GM18951 (cell line): ENCODE measurements at regions not wholly inside any gene's neighbourhood (a gene's known extent, or its start where the extent isn't known, plus 50 kb on each side); places are given as distances from the start of the nearest gene placed in this dataset.
"Not testable (repeated sequence)": the region's sequence is repeated elsewhere in the genome, so short reads cannot be mapped to it uniquely, and the experiment has no call there.

Source experiments
- POLR2A ChIP-seq: IDR thresholded peaks from 4 replicates; pipeline ENCODE4 v1.6.1; 2011; ENCODE audit warnings: mild to moderate bottlenecking; ENCODE audit not compliant: insufficient read length, insufficient read depth; ENCODE audit errors: extremely low read depth
- in situ Hi-C: fragments of 300-500 bp; cut with MboI; formaldehyde crosslinking; loops from one replicate; pipeline ENCODE4 v1.12.0; 2022; ENCODE audit warnings: low sequenced_read_pairs, mixed read lengths, inconsistent platforms; ENCODE audit not compliant: unreplicated experiment

DNA sequence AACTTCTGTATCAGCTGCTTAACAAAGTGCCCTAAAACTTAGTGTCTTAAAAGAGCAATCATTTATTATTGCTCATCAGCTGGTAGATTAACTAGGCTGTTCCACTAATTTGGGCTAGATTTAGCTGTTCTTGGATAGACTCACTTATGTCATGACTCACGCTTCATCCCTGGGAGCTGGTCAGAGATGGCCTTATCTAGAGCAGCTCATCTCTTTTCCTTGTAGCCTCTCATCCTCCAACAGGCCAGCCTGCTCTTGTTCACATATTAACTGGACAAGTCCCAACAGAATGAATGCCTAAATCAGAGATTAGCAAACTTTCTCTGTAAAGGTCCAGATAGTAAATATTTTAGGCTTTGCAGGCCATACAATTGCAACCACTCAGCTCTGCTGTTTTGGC is 66.9 kb upstream of the PLAAT1 start:
- in situ Hi-C loops: no loop called here

DNA sequence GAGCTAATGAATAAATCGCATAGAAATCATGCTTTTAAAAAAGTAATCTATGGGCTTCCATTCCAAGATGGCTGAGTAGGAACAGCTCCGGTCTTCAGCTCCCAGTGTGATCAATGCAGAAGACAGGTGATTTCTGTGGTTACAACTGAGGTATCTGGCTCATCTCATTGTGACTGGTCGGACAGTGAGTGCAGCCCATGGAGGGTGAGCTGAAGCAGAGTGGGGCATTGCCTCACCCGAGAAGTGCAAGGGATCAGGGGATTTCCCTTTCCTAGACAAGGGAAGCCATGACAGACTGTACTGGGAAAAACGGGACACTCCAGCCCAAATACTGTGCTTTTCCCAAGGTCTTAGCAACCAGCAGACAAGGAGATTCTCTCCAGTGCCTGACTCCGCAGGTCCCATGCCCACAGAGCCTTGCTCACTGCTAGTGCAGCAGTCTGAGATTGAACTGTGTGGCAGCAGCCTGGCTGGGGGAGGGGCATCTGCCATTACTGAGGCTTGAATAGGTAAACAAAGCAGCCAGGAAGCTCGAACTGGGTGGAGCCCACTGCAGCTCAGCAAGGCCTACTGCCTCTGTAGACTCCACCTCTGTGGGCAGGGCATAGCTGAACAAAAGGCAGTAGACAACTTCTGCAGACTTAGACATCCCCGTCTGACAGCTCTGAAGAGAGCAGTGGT is 61.5 kb upstream of the PLAAT1 start:
- in situ Hi-C loops: not testable (repeated sequence)

More for the DNA sequence above, 66.9 kb upstream of the PLAAT1 start:
- no peak for TF ChIP-seq POLR2A

DNA sequence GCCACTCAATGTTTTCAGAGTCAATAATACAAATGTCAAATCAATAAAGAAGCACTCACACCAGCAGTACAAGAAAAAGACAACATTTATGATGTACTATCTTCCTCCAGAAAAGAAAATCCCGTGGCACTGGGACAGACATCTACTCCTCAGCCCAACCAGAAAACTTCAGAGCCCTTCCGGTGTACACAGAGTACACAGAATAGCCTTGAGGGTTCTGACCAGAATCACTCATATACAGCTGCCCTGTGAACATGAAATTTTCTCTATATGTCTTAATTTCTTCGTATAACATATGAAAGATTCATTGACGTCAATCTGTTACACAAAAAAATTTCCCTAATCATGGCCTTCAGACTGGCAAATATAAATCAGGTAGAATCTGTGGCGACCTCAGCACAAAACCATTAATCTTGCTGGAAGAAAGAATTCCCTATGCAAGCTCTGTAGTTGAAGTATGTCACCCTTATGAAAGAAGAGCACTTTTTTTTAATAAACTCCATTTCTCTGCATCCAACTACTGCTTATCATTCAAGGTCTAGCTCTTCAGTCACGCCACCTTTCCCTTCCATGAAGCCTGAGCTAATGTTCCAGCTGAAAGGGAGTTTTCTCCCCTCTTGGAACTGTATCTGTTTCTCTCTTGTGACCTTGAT is 53.8 kb upstream of the PLAAT1 start:
- in situ Hi-C loops: no loop called here
- no peak for TF ChIP-seq POLR2A

- in situ Hi-C loops: no loop called here
- no peak for TF ChIP-seq POLR2A
These were observed 50.8 kb upstream of the PLAAT1 start for GRCh38 chr3:193190146-193190786.
